WERI-Rb-1 (cell line): ENCODE measurements at regions not wholly inside any gene's neighbourhood (a gene's known extent, or its start where the extent isn't known, plus 50 kb on each side); places are given as distances from the start of the nearest gene placed in this dataset.

Experiments used
- DNase-seq: peaks from one replicate; pipeline ENCODE4 v3.0.0-alpha.2; 2020
- H3K27ac ChIP-seq: fragments of 250-450 bp; sonication (Bioruptor Pico); 2 replicates; pipeline ENCODE4 v1.5.1; 2020; ENCODE audit warnings: mild to moderate bottlenecking, moderate library complexity
- H3K27me3 ChIP-seq: fragments of 250-450 bp; sonication (Bioruptor Pico); 2 replicates; pipeline ENCODE4 v1.5.1; 2021; ENCODE audit warnings: mild to moderate bottlenecking, low read depth, moderate library complexity; ENCODE audit not compliant: insufficient read depth, severe bottlenecking
- H3K36me3 ChIP-seq: fragments of 250-450 bp; sonication (Bioruptor Pico); 2 replicates; pipeline ENCODE4 v1.5.1; 2020; ENCODE audit warnings: mild to moderate bottlenecking, moderate library complexity
- H3K4me3 ChIP-seq: 2 replicates; pipeline ENCODE4 v1.5.1; 2011; ENCODE audit warnings: low read depth, mild to moderate bottlenecking, control low read depth, low read length
- H3K9me3 ChIP-seq: fragments of 250-450 bp; sonication (Bioruptor Pico); 2 replicates; pipeline ENCODE4 v1.5.1; 2021; ENCODE audit warnings: mild to moderate bottlenecking, moderate library complexity; ENCODE audit not compliant: severe bottlenecking
- CTCF ChIP-seq: IDR thresholded peaks from 2 replicates; pipeline ENCODE4 v1.5.1; 2011; ENCODE audit warnings: low read depth, mild to moderate bottlenecking, control low read depth, inconsistent platforms, low read length

DNA sequence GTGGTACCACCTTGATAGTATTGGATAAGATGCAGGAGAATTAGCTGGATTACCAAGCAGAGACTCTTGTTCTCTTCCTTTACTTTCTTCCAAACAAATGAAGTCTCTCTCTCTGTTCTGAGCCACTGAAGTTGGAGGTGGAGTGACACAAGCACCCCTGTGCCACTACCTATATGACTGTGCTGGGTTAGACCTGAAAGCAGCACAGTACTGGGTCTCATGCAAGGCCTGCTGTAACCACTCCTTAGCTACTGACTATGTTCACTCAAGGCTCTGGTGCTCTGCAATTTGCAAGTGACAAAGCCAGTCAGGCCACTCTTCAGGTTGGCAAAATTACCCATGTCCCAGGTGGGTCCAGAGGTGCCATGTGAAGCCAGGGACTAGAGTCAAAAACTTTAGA lies 389.6 kb upstream of the MAOA start:
- Histone ChIP-seq H3K4me3 (no peak overlapping the region), H3K27me3 (peaks cover 2% of the 10 kb centered on the region), H3K27ac (no peak overlapping the region), H3K36me3 (no peaks in the 10 kb centered on the region), H3K9me3 (no peaks in the 10 kb centered on the region)
- no peak for DNase-seq
- TF ChIP-seq CTCF: no peak

DNA sequence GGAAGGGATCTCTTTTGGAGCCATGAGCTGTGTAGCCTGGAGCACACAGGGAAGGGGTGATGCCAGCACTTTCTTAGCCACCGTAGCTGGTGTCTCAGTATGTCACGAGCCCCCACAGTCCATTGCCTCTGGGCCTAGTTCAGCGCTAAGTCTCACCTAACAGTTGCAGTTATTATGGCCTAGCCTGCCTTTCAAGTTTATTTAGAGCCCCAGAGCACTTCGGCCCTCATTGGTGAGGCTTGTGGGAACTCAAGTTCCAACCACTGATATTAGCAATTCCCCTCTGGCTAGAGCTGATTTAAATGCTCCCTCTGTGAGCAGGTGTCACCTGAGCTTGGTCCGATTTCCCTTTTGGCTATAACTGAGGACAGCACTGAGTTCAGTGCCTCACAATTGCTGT lies 388.4 kb upstream of the MAOA start:
- no peak for TF ChIP-seq CTCF
- no peak for DNase-seq
- Histone ChIP-seq H3K27ac (no peak overlapping the region), H3K36me3 (no peaks in the 10 kb centered on the region), H3K27me3 (peaks cover 2% of the 10 kb centered on the region), H3K4me3 (no peak overlapping the region), H3K9me3 (no peaks in the 10 kb centered on the region)

DNA sequence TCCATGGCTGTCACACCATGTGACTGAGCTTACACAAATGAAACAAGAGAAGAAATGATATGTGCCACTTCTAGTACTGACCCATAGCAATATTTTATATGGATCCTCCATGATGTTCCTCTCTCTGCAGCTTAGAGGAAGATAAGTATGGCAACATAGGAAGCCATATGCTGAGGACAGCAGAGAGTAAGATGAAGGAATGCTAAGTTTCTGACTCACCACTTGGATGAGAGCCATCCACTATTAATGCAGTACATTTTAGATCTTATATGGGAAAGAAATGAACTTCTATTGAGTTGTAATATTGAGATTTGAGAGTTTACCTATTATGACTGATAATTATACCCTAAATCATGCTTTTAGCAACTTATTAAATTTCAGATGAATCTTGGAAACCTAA lies 386.9 kb upstream of the MAOA start:
- peaks cover 2% of the 10 kb centered on the region for H3K27me3 ChIP-seq
- no peaks in the 10 kb centered on the region for H3K36me3 ChIP-seq
- no peak for DNase-seq
- no peak for TF ChIP-seq CTCF
- H3K27ac ChIP-seq: no peak overlapping the region
- no peaks in the 10 kb centered on the region for H3K9me3 ChIP-seq
- H3K4me3 ChIP-seq: no peak overlapping the region

- no peak for DNase-seq
- Histone ChIP-seq H3K36me3 (no peaks in the 10 kb centered on the region), H3K27me3 (no peaks in the 10 kb centered on the region), H3K4me3 (no peak overlapping the region), H3K9me3 (no peaks in the 10 kb centered on the region), H3K27ac (no peak overlapping the region)
- TF ChIP-seq CTCF: no peak
These were observed 378.2 kb upstream of the MAOA start for GRCh38 chrX:43277879-43278278.

GRCh38 chrX:43278440-43278839 lies 377.7 kb upstream of the MAOA start:
- Histone ChIP-seq H3K27ac (no peak overlapping the region), H3K36me3 (no peaks in the 10 kb centered on the region), H3K4me3 (no peak overlapping the region), H3K27me3 (no peaks in the 10 kb centered on the region), H3K9me3 (no peaks in the 10 kb centered on the region)
- DNase-seq: no peak
- no peak for TF ChIP-seq CTCF

DNA sequence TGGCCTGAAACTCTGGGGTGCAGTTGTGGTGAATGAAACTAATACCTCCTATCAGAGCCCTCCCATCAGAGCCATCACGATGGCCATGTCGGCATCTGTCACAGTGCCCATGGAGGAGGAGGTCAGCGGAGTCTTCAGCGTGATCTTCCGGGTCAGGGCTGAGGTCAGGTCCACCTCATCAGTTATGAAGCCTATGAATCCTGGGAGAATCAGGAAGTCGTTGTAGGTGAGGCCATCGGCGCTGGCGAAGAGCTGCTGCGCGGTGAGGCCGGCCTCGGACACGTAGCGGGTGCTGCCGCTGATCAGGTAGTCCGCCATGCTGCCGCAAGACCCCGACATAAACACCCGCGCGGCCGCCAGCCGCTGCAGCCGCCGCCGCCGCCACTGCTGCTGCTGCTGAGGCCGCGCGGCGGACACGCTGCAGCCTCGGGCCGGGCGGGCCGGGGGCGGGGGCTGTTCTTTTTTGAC lies 376.7 kb upstream of the MAOA start:
- Histone ChIP-seq H3K9me3 (no peaks in the 10 kb centered on the region), H3K27ac (no peak overlapping the region), H3K4me3 (no peak overlapping the region), H3K36me3 (no peaks in the 10 kb centered on the region), H3K27me3 (no peaks in the 10 kb centered on the region)
- no peak for TF ChIP-seq CTCF
- DNase-seq: no peak
